ENCODE measurements at regions not wholly inside any gene's neighbourhood (a gene's known extent, or its start where the extent isn't known, plus 50 kb on each side); places are given as distances from the start of the nearest gene placed in this dataset.
"Not testable (repeated sequence)": the region's sequence is repeated elsewhere in the genome, so short reads cannot be mapped to it uniquely, and the experiment has no call there.

DNA sequence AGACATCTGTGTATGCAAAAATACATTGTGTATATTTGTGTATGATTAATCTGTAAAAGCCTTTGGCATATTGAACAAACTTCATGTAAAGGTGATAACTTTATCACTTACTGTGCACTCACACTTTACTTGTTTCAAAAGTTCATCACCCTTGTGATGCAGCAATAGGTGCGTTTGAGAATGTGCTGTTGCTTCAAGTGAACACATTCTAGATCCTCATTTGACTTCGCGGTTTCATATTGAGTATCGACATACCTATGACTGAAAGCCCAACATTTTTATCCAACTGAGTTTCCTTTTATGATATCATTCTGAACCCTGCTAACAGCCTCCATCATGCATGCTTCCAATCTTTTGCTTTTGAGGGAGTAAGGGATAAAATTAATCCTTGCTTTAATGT, 1086.9 kb downstream of the TMEM121 start:
- DNase-seq, result no peak

DNA sequence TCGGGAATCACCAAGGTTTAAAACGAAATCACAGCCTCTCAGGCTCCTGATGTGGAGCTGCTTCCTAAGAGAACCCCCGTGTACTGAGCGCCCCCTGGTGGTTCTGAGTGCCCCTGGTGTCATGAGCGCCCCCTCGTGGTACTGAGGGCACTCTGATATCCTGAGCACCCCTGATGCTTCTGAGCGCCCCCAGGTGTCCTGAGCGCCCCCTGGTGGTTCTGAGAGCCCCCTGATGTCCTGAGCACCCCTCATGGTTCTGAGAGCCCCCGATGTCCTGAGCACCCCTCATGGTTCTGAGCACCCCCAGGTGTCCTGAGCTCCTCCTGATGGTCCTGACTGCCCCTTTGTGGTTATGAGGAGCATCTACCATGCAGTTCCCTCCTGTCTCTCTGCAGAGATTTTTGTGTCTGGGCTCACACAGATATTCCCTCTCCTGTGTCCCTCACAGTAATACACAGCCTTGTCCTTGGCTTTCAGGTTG, 1092.1 kb downstream of the TMEM121 start:
- DNase-seq, result not testable (repeated sequence)

DNA sequence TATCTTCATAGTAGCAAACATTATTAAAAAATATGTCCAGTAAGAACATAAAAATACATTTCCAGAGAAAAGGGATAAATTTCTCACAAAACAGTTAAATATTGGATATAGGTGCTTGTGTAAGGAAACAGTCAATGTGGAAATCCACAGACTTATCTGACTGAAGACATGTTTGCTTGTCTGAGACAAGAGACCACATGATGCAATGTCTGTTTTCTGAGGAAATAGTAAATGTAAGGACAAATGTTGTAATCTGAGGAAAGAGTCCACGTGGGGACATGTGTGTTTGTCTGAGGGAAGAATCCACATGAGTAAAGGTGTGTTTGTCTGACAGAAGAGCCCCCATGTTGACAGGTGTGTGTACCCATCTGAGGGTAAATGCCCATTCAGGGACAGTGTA, 1093.2 kb downstream of the TMEM121 start:
- DNase-seq, result no peak

DNA sequence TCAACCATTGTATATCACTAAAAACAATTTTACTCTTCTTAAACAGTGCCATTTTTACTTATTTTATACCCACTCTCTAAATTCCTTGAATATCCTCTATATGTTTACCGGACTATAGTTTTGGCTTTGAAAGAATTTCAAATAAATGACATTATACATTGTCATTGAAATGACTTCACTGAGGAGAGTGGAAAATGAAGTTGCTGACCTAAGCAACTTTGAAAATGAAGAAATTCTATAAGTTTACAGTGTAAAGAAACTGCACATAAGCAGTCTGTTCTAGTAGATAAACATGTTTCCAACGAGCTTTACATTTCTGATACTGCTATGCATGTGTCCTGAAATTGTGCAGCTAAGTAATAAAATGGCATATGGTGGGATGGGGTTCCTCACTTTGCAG, 1094.0 kb downstream of the TMEM121 start:
- DNase-seq, result no peak

DNA sequence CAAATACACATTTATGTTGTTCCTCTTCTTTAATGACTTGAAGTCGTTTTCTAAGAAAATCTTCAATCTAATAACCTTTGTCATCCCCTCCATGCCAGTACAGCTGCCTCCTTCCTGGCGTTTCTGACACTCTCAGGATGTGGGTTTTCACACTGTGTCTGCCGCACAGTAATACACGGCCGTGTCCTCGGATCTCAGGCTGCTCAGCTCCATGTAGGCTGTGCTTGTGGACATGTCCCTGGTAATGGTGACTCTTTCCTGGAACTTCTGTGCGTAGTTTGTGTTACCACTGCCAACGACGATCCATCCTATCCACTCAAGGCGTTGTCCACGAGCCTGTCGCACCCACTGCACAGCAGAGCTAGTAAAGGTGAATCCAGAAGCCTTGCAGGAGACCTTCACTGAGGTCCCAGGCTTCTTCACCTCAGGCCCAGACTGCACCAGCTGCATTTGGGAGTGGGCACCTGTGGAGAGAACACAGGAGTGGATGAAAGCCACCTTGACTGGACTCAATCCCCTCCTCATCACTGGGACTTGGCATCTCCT, 1095.9 kb downstream of the TMEM121 start:
- no peak for DNase-seq

DNA sequence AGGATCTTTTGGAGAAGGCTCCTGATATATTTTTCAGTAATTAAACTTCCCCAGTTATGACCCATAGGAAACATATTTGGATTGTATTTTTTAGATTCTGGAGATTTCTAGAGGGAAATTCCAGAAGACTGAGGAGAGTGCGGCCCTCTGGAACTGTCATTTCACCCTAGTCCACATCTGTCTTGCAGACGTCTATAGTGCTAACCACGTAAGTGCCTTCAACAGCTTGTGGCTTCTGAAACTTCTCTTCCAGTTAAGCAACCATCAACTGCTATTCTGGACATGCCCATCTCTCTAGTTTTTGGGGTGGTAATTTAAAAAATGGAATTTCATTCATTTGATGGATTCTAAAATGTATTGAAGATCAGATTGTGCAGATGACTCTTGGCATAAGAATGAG, 1098.8 kb downstream of the TMEM121 start:
- DNase-seq, result no peak

DNA sequence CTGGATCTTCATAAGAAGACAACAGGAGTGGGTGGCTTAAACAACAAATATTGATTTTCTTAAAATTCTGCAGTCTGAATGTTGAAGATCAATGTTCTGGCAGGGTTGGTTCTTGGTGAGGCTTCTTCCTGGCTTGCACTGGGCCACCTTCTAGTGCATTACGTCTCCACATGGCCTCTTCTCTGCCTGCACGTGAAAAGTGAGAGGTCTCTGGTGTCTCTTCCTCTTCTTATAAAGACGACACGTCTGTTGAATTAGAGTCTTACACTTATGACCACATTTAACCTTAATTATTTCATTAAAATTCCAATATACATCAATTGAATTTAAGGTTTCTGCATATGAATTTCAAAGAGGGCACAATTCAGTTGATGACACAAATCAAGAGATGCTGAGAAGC, 1100.1 kb downstream of the TMEM121 start:
- DNase-seq, result not testable (repeated sequence)

DNA sequence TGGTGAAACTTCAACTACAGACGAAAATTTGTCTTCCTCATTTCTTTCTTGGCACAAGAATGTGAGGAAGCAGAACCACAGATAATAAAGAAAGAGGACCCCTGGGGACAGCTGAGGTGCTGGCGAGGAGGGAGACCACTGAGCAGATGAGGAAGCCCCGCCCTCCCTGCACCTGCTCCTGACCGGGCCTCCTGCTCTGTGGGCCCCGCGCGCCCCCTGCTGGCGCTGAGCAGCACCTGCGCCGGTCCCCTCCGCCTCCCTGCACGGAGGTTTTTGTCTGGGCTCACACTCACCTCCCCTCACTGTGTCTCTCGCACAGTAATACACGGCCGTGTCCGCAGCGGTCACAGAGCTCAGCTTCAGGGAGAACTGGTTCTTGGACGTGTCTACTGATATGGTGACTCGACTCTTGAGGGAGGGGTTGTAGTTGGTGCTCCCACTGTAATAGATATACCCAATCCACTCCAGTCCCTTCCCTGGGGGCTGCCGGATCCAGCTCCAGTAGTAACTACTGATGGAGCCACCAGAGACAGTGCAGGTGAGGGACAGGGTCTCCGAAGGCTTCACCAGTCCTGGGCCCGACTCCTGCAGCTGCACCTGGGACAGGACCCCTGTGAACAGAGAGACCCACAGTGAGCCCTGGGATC, 1100.7 kb downstream of the TMEM121 start:
- not testable (repeated sequence) for DNase-seq

DNA sequence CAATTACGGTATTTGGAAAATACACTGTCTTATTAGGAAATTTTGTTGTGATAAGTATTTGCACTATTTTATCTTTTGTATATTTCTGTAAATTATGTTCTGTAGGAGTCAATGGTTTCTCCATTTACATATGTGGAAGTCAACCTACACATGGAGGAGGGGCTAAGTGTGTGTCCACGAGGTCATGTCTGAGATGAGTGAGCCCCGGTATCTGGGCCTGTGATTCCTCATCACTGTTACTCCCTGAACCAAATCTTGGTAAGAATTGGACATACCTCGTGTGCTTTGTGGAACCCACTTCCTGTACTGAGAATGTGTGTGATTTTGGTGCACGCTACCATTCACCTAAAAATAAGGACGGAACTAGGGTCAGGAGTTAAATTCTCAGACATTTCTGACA, 1105.5 kb downstream of the TMEM121 start:
- no peak for DNase-seq

DNA sequence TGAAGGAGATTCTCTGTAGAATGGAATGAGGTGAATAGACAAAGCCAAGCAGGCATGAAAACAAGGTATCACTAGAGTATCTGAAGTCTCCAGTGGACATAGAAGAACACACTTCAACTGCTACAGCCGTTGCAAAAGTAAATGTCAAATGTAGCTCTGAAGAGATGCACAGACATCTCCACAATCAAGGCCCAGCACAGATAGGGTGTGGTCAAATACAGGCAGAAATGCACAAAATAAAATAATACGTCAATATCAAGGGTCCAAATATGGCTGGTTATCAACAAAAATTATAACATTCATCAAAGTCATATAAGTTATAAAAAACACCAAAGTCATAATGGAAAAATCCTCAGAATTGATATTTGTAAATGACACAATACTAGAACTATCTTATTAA, 1107.3 kb downstream of the TMEM121 start:
- DNase-seq, result no peak

DNA sequence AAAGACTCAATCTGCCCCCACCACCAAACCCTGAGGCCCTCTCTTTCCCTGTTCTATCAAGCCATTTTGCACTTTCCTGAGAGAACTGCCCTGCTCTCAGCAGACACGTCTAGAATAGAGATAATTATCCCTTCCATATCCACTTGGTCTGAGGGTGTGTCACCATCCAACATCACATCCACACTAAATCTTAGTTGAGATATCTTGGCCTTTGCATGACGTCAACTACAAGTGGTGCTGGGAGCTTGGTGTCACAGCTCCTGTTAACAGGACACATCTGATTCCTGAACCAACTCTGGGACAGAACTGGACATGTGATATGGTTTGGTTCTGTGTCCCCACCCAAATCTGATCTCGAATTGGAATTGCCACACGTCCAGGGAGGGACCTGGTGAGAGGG, 1109.2 kb downstream of the TMEM121 start:
- DNase-seq, result no peak

DNA sequence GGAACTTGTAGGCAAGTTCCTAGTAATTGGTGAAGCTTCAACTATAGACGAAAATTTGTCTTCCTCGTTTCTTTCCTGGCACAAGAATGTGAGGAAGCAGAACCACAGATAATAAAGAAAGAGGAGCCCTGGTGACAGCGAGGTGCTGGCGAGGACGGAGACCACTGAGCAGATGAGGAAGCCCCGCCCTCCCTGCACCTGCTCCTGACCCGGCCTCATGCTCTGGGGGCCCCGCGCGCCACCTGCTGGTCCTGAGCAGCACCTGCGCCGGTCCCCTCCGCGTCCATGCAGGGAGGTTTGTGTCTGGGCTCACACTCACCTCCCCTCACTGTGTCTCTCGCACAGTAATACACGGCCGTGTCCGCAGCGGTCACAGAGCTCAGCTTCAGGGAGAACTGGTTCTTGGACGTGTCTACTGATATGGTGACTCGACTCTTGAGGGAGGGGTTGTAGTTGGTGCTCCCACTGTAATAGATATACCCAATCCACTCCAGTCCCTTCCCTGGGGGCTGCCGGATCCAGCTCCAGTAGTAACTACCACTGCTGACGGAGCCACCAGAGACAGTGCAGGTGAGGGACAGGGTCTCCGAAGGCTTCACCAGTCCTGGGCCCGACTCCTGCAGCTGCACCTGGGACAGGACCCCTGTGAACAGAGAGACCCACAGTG, 1112.5 kb downstream of the TMEM121 start:
- DNase-seq, result not testable (repeated sequence)

DNA sequence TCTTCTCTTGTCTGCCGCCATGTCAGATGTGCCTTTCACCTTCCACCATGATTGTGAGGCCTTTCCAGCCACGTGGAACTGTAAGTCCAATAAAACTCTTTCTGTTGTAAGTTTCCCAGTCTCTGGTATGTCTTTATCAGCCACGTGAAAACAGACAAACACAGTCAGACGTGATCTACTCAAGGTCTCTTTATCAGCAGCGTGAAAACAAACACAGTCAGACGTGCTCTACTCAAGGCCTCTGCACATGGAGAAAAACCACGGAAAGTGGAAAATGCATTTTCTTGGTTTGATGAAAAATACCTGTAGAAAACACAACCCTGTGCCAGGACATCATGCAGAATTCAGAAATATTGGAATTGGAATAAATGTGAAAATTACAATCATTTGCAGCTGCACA, 1115.7 kb downstream of the TMEM121 start:
- no peak for DNase-seq

DNA sequence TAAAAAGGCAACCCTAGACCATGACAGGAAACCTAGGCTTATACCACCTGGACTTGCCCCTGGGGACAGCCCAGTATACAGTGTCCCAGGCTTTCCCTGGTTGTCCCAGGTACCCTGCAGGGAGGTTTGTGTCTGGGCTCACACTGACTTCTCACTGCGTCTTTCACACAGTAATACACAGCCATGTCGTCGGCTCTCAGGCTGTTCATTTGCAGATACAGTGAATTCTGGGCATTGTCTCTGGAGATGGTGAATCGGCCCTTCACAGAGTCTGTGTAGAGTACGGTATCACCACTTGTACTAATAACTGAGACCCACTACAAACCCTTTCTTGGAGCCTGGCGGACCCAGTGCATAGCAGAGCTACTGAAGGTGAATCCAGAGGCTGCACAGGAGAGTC, 1116.6 kb downstream of the TMEM121 start:
- not testable (repeated sequence) for DNase-seq

DNA sequence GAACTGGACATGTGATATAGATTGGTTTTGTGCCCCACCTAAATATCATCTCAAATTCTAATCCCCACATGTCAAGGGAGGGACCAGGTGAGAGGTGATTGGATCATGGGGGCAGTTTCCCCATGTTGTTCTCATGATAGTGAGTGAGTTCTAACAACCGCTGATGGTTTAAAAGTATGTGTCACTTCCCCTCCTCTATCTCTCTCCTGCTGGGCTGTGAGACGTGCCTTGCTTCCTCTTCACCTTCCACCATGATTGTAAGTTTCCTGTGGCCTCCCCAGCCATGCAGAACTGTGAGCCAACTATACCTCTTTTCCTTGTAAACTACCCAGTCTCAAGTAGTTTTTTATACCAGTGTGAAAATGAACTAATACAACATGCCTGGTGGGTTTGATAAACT, 1122.5 kb downstream of the TMEM121 start:
- not testable (repeated sequence) for DNase-seq

DNA sequence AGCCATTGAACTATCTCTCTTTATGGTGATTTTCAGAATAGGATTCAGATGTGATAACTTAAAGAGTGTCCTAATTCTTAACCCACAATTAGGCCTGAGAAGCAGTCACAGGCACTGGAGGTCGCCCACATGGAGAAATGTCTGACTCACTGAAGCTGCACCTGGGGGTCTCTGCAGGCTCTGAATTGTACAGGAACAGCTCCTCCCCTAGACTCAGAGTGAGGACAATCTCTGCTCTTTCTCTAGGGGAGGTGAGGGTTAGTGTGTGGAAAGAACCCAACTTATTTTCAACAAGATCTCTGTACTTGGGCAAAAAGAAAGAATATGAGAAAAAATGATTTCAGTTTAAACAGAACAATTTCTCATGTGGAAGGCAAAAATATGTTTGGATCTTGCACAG, 1124.6 kb downstream of the TMEM121 start:
- no peak for DNase-seq

DNA sequence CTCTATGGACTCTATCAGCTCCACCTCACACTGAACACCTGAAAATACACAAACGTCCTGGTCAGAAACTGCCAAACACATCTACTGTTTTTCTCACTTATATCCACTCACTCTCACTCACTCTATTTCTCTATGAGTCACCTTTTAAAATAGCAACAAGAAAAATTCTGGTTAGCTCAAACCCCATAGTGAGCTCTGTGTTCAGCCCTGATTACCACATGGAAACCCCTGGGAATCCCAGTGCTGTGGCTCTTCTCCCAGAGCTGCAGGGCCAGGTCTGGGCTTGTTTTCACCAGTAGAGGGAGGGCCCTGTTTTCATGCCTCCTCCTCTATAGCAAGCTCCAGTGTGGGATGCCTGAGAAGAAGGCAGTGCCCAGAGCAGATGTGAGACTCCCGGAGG, 1126.1 kb downstream of the TMEM121 start:
- no peak for DNase-seq

DNA sequence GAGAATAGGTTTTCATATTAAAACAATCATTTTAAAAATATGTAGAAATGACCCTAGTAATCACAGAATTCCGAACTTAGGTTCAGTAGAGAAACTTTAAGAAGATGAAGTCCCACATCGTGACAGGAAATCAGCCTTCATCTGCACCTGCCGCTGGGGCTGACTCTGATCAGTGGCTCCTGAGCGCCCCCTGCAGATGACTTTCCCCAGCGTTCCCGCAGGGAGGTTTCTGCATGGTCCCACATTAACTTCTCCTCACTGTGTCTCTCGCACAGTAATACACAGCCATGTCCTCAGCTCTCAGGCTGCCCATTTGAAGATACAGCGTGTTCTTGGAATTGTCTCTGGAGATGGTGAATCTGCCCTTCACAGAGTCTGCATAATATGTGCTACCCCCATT, 1131.1 kb downstream of the TMEM121 start:
- no peak for DNase-seq

DNA sequence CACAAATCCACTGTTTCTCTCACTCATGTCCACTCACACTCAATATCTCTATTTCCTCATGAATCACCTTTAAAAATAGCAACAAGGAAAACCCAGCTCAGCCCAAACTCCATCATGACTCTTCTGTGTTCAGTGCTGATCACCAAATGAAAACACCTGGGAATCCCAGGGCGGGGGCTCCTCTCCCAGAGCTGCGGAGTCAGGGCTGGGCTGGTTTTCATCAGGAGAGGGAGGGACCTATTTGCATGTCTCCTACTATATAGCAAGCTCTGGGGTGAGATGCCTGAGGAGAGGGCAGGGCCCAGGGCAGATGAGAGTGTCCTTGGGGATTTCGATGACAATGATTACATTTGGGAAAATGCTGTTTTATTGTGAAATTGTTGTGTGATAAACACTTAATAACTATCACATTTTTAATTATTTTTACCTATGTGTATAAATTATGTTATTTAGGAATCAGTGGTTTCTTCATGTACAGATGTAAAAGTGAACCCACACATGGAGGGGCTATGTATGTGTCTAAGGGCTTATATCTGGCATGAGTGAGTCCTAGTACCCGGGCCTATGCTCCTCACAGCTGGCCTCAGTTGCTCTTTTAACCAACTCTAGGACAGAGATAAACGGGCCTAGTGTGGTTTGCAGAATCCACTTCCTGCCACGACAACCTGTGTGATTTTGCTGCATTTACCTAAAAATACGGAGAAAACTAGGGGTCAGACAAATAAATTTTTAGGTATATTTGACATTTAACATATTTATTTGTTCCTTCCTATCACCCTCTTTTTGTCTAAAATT, 1131.9 kb downstream of the TMEM121 start:
- DNase-seq, result not testable (repeated sequence)

DNA sequence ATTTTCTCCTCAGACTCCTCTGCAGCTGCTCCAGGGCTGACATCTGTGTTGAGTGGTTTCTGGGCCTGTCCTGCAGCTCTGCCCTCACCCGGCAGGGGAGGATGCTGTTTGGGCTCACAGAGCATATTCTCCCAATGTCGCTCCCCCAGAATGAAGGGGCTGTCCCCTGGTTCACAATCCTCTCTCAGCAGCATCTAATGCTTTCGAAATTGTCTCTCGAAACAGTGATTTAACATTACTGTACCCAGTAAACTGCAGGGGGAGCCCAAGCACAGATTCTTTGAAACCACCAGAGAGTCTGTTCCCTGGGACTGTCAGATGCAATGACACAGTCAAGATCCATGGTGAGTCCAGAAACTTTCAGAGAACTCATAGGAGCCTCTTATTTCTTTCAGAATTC, 1135.2 kb downstream of the TMEM121 start:
- not testable (repeated sequence) for DNase-seq

DNA sequence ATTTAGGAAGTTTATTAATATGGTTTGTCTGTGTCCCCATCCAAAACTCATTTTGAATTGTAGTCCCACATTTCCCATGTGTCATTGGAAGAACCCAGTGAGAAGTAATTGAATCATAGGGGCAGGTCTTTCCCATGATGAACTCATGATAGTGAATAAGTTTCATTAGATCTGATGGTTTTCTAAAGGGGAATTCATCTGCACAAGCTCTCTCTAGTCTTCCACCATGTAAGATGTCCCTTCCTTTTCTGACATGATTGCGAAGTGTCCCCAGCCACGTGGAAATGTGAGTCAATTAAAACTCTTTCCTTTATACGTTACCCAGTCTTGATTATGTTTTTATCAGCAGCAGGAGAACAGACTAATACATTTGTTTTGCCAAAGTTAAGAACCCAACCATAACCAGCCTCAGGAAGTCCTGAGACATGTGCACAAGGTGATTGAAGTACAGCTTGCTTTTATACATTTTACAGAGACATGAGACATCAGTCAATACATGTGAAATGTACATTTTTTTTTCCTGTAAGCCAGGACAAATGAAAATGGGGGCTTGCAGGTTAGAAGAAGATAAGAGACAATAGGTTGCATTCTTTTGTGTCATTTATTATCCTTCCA, 1136.7 kb downstream of the TMEM121 start:
- DNase-seq, result no peak

DNA sequence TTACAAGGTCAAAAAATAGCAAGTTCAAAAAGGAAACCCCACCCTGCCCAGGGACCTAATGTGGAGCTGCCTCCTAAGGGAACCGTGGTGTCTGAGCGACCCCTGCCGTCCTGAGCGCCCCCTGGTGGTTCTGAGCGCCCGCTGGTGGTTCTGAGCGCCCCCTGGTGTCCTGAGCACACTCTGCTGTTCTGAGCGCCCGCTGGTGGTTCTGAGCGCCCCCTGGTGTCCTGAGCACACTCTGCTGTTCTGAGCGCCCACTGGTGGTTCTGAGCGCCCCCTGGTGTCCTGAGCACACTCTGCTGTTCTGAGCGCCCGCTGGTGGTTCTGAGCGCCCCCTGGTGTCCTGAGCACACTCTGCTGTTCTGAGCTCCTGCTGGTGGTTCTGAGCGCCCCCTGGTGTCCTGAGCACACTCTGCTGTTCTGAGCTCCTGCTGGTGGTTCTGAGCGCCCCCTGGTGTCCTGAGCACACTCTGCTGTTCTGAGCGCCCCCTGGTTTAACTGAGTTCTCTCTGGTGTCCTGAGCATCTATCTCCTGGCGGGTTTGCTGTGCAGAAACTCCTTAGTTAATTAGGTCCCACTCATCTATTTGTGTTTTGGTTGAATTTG, 1137.5 kb downstream of the TMEM121 start:
- not testable (repeated sequence) for DNase-seq

DNA sequence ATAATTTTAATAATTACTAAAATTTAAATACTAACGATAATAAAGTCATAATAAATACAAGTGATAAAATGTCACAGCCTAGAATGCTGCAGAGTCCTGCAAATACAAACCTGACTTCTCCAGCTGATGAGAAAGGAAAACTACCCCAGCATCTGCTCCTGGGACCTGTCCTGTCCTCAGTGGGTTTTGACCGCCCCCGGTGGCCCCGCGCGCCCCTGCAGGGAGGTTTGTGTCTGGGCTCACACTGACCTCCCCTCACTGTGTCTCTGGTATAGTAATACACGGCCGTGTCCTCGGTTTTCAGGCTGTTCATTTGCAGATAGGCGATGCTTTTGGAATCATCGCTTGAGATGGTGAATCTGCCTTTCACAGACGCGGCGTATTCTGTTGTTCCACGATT, 1139.4 kb downstream of the TMEM121 start:
- no peak for DNase-seq

Measured in right forelimb (tissue), 1 donor.